Right renal cortex interstitium (tissue), 3 donors: ENCODE measurements at regions not wholly inside any gene's neighbourhood (a gene's known extent, or its start where the extent isn't known, plus 50 kb on each side); places are given as distances from the start of the nearest gene placed in this dataset.
"Not testable (repeated sequence)": the region's sequence is repeated elsewhere in the genome, so short reads cannot be mapped to it uniquely, and the experiment has no call there.

Experiments used
- DNase-seq, 3 donors: peaks; one replicate each; pipeline ENCODE4 v3.0.0-alpha.2; 2013; ENCODE audit warnings: low read depth in 3 of 3, low spot score in 2 of 3

- DNase-seq: not testable (repeated sequence)
Observed at GRCh38 chr2:87311896-87312441, 290.3 kb upstream of the PLGLB1 start.

- not testable (repeated sequence) for DNase-seq
Observed at GRCh38 chr2:87314622-87315021, 293.0 kb upstream of the PLGLB1 start.

- not testable (repeated sequence) for DNase-seq
Observed at GRCh38 chr2:87315183-87315902, 293.7 kb upstream of the PLGLB1 start.

- DNase-seq: not testable (repeated sequence)
Observed at GRCh38 chr2:87317193-87317592, 295.5 kb upstream of the PLGLB1 start.

- not testable (repeated sequence) for DNase-seq
Observed at GRCh38 chr2:87318814-87319491, 297.3 kb upstream of the PLGLB1 start.

- not testable (repeated sequence) for DNase-seq
Observed at GRCh38 chr2:87319705-87320104, 298.1 kb upstream of the PLGLB1 start.

GRCh38 chr2:87321201-87321600 is 299.6 kb upstream of the PLGLB1 start:
- not testable (repeated sequence) for DNase-seq

- not testable (repeated sequence) for DNase-seq
Observed at GRCh38 chr2:87324335-87325041, 302.8 kb upstream of the PLGLB1 start.

- not testable (repeated sequence) for DNase-seq
Observed at GRCh38 chr2:87325042-87325910, 303.6 kb upstream of the PLGLB1 start.

GRCh38 chr2:87325911-87326294 is 304.3 kb upstream of the PLGLB1 start:
- DNase-seq: not testable (repeated sequence)

GRCh38 chr2:87326754-87327153 is 305.1 kb upstream of the PLGLB1 start:
- not testable (repeated sequence) for DNase-seq

GRCh38 chr2:87327648-87328371 is 306.2 kb upstream of the PLGLB1 start:
- not testable (repeated sequence) for DNase-seq

GRCh38 chr2:87329529-87329928 is 307.9 kb upstream of the PLGLB1 start:
- DNase-seq: not testable (repeated sequence)

- DNase-seq: not testable (repeated sequence)
Observed at GRCh38 chr2:87330486-87330885, 308.8 kb upstream of the PLGLB1 start.

GRCh38 chr2:87331940-87332583 is 310.4 kb upstream of the PLGLB1 start:
- DNase-seq: not testable (repeated sequence)

GRCh38 chr2:87334888-87335287 is 313.2 kb upstream of the PLGLB1 start:
- DNase-seq: not testable (repeated sequence)

- DNase-seq: not testable (repeated sequence)
Observed at GRCh38 chr2:87338998-87339397, 317.4 kb upstream of the PLGLB1 start.

GRCh38 chr2:87341601-87342014 is 320.0 kb upstream of the PLGLB1 start:
- DNase-seq: peak in 1 of 3 donors; percentile 10

- DNase-seq: not testable (repeated sequence)
Observed at GRCh38 chr2:87342175-87342574, 320.5 kb upstream of the PLGLB1 start.
